ENCODE measurements at regions not wholly inside any gene's neighbourhood (a gene's known extent, or its start where the extent isn't known, plus 50 kb on each side); places are given as distances from the start of the nearest gene placed in this dataset.
"Not testable (repeated sequence)": the region's sequence is repeated elsewhere in the genome, so short reads cannot be mapped to it uniquely, and the experiment has no call there.

GRCh38 chrX:45401923-45402322, 201.2 kb upstream of the DIPK2B start:
- DNase-seq (ENCODE audit: low read depth in 2 of 2): no peak

DNA sequence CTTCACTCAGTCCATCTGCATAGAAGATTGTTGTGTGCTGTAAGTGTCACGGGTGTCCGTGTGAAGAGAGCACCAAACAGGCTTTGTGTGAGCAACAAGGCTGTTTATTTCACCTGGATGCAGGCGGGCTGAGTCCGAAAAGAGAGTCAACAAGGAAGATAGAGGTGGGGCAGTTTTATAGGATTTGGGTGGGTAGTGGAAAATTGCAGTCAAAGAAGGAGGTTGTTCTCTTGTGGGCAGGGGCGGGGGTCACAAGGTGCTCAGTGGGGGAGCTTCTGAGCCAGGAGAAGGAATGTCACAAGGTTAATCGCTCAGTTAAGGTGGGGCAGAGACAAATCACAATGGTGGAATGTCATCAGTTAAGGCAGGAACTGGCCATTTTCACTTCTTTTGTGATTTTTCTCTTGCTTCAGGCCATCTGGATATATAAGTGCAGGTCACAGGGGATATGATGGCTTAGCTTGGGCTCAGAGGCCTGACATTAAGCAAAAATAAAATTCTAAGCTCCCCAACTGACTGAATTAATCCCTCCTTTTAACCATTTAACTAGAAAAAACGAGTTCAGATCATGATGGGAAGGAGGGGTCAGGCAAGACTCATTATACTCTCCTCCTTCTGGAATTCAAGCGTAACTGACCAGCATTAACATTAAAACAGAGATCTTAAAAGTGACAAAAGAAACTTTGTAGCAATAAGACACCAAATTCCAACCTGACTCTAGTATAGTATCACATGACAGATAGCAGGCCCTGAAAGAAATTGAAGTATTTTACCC, 200.5 kb upstream of the DIPK2B start:
- DNase-seq (ENCODE audit: low read depth in 2 of 2): not testable (repeated sequence)

- DNase-seq (ENCODE audit: low read depth in 2 of 2): peak; percentile 40 to 44
These were observed 199.5 kb upstream of the DIPK2B start for GRCh38 chrX:45400027-45400779.

- peak; percentile 49 to 55 for DNase-seq (ENCODE audit: low read depth in 2 of 2)
These were observed 185.1 kb upstream of the DIPK2B start for GRCh38 chrX:45385757-45386156.

- no peak for DNase-seq (ENCODE audit: low read depth in 2 of 2)
These were observed 181.2 kb upstream of the DIPK2B start for GRCh38 chrX:45381841-45382240.

DNA sequence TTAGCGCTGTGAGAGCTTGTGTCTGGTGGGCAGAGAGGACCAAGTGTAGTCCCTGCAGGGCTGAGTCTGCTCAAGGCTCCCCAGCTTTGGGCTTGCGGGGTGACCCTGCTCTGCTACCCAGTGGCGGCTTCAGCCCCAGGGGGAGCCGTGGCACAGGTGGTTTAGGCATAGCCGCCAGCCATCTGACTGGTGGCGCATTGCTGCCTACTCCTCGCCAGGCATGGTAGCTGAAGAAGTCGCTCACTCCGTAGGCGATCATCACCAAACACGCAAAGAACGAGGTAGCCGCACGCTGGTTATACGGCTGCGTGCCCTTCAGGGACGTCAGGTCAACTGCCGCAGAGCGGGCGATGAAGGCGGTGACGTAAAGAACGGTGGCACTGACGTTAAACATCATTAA, 180.7 kb upstream of the DIPK2B start:
- no peak for DNase-seq (ENCODE audit: low read depth in 2 of 2)

- DNase-seq (ENCODE audit: low read depth in 2 of 2): no peak
These were observed 178.6 kb upstream of the DIPK2B start for GRCh38 chrX:45379236-45379635.

GRCh38 chrX:45372151-45372550, 171.5 kb upstream of the DIPK2B start:
- no peak for DNase-seq (ENCODE audit: low read depth in 2 of 2)

- DNase-seq (ENCODE audit: low read depth in 2 of 2): no peak
These were observed 168.0 kb upstream of the DIPK2B start for GRCh38 chrX:45368705-45369104.

DNA sequence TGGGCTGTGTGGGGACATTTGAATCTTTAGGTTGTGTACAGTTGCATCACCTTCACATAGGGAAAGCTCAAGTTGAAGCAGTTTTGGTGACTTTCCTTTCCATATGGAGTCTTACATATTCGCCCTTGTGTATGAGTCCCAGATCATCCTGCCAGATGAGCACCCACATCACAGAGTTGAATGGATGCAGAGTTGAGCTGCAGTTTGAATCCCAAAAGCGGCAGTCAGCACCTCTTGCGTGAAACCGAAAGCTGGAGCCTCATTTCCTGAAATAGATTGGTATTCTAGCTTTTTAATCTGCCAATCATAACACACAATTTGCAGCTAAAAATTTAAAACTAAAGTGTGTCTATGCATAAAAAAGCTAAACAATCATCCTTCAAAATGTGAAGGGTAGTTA, 162.9 kb upstream of the DIPK2B start:
- no peak for DNase-seq (ENCODE audit: low read depth in 2 of 2)

DNA sequence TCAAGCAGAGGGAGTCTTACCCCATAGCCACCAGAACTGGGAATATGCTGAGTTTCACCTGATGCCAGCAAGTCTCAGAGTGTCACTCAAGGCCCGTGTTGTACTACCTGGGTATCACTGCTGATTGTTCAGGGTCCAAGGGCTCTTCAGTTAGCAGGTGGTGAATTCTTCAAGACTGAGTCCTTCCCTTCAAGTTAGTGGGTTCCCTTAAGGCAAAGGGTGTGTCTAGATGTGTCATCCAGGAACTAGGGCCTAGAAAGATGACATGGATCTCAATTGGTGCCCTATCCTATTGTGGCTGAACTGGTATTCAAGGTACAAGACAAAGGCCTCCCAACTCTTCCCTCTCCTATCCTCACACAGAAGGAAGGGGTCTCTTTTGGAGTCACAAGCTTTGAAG, 159.9 kb upstream of the DIPK2B start:
- DNase-seq (ENCODE audit: low read depth in 2 of 2): no peak

DNA sequence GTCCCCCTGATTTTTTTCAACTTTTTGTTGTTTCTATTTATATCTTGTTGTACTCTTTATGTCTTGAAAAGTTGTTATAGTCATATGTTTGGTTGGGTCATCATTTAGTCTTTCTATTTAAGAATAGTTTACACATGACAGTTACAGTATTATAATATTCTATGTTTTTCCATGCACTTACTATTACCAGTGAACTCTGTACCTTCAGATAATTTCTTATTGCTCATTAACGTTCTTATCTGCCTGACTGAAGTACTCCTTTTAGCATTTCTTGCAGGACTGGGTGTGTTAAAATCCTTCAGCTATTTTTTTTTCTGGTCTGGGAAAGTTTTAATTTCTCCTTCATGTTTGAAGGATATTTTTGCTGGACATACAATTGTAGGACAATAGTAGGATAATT, 157.7 kb upstream of the DIPK2B start:
- no peak for DNase-seq (ENCODE audit: low read depth in 2 of 2)

DNA sequence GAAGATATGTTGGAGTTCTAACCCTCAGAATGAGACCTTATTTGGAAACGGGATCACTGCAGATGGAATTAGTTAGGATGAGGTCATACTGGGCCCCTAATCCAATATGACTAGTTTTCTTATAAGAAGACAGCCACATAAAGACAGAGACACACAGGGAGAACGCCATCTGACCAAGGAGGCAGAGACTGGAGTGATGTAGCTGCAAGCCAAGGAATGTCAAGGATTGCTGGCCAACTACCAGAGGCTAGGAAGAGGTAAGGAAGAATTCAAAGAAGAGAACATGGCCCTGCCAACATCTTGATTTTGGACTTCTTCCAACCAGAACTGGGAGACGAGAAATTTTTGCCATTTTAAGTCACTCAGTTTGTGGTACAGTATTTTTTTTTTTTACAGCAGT, 152.8 kb upstream of the DIPK2B start:
- DNase-seq (ENCODE audit: low read depth in 2 of 2): no peak

DNA sequence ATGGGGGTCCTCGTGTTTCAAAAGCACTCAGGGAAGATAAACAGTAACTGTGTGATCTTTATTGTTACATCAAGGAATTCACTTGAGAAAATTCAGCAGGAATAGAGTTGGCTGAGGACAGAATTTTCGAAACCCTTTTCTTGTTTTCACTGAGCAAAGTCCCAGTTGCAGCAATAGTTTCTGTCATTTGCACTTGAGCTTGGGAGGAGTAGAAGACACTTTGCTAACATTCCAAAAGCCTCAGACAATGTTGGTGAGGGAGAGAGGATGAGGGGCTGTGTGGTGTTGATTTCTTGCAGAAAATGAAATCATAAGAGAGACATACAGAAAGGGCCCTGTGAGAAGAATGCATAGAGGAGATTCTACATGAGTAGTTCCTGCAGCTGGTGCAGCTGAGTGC, 151.9 kb upstream of the DIPK2B start:
- DNase-seq (ENCODE audit: low read depth in 2 of 2): no peak

DNA sequence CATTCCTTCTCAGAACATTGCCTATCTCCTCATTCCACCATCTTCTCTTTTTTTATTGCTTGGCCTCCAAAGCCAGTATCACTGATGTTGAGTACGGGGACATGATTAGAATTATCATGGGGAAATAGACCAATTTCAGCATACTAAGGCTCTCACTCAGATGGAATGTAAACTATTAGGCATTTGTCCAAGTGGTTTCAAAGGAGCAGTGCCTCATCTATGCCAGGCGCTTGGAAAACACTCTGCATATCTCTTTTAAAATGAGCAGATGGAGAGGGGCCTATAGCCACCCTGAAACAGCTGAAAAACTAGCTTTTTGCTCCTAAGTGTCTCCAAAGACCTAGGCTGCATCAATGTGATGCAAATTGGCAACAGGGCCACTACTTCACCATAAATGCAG, 150.8 kb upstream of the DIPK2B start:
- DNase-seq (ENCODE audit: low read depth in 2 of 2): peak; percentile 70

DNA sequence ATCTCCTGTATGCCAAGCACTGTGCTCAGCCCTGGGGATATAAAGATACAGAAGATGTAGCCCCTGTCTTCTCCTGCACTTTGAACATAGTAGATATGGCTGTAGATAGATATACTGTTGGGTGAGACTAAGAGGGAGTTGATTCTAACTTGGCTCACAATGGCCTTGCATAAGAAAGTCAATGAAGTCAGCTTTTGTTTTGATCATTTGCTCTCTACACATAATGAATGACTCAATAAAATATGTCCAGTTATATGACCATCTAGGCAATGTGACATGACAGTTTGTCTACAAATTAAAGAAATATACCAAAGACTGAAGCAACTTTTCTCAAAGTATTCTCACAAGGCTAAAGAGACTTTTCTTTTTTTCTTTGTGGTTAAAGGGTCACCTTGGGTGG, 147.6 kb upstream of the DIPK2B start:
- DNase-seq (ENCODE audit: low read depth in 2 of 2): no peak

DNA sequence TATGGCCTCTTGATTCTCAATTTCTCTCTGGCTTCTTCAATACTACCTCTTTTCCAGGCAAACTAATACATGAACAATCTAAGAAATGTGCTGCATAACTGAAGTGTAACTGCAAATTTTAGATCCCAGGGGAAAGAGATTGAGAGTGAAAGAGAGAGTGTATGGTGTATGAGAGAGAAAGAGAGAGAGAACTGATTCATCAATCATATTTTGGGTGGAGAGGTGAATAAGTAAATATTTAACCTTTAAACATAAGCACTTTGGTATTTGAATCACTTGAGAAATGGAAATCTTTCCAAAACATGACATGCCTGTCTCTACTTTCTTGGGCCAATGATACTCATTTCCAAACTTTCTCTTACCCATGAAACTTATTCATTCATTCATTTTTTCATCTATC, 147.2 kb upstream of the DIPK2B start:
- DNase-seq (ENCODE audit: low read depth in 2 of 2): peak in 1 of 2 experiments; percentile 50

DNA sequence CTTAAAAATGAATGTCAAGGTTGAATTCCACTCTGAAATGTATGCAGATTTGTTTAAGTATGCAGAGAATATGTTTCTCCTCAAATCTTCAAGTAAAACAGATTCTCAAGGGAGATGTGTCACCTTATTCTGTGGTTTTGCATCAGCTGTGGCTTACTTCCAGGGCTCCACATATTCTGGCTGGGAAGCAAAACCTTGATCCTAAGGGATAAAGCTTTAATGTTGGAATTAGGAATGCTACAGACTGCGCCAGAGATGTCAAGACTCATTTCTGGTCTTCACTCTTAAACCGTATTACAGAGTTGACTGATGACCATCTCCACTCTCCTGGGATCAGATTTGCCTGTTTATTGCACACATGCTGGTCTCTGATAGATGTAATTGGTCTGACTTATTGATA, 143.9 kb upstream of the DIPK2B start:
- peak; percentile 95 to 96 for DNase-seq (ENCODE audit: low read depth in 2 of 2)

- DNase-seq (ENCODE audit: low read depth in 2 of 2): no peak
These were observed 128.5 kb upstream of the DIPK2B start for GRCh38 chrX:45329217-45329616.

DNA sequence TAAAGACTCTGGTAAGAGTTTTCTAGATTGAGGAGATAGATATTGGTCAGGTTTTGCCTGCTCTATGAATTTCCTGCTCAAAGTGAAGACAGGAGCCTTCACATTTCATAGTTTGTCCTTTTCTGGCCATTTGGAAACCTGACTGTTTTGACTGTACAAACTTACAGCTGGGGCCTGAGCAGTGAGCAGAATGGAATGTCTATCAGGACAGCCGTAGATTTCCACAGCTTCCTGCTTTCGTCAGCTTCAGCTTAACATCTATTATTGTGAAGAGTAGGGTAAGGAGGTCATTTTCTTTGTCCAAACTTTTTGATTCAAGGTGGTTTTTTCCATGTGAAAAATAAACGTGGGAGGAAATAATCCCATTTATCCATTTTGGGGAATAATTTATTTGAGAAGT, 124.3 kb upstream of the DIPK2B start:
- DNase-seq (ENCODE audit: low read depth in 2 of 2): no peak

- no peak for DNase-seq (ENCODE audit: low read depth in 2 of 2)
These were observed 122.7 kb upstream of the DIPK2B start for GRCh38 chrX:45323387-45323786.

DNA sequence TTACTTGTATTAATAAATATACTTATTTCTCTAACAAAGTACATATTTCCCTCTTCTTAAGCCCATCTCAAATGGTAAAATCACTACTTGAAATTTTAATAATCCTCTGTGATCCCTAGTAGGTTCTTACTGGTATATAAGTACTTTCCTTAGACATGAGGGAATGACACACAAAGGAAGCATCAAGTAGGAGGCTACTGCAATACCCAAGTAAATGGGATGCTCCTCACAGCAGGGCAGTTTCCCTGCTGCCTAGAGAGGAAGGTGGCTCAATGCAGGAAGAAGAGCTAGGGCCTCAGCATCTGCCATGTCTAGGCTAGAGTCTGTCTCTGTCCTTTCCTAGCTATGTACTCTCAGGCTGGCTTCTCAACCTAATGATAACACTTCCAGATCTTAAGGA, 122.1 kb upstream of the DIPK2B start:
- DNase-seq (ENCODE audit: low read depth in 2 of 2): peak in 1 of 2 experiments; percentile 22

DNA sequence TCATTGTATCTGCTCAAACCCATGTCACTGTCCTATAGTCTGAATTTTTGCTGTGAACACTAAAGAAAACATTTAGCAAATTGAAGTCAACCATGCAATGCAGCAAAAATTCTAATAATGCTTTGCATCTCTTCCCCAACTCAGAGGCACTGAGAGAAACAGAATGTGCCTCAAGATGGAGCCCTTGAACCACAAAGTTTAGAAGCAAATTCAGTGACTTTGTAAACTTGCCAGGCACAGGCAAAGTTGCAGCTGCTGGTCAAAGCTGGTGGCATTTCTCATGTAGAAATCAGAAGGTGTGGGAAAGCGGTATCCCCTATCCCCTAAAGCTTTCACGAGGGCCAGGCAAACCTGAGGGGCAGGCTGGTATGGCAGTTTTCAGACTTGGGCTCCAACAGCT, 121.7 kb upstream of the DIPK2B start:
- DNase-seq (ENCODE audit: low read depth in 2 of 2): peak; percentile 75 to 76
